ENCODE measurements at regions not wholly inside any gene's neighbourhood (a gene's known extent, or its start where the extent isn't known, plus 50 kb on each side); places are given as distances from the start of the nearest gene placed in this dataset.

GRCh38 chr1:73537400-73537799 lies 660.6 kb downstream of the LRRIQ3 start:
- no peak overlapping the region for H3K4me3 ChIP-seq (ENCODE audit: low read depth, low read length)
- no peaks in the 10 kb centered on the region for H3K27me3 ChIP-seq (ENCODE audit: control insufficient read depth, insufficient read depth, low read length)
- H3K36me3 ChIP-seq (ENCODE audit: control insufficient read depth, insufficient read depth, low read length), result no peaks in the 10 kb centered on the region
- TF ChIP-seq, protein P1, sequence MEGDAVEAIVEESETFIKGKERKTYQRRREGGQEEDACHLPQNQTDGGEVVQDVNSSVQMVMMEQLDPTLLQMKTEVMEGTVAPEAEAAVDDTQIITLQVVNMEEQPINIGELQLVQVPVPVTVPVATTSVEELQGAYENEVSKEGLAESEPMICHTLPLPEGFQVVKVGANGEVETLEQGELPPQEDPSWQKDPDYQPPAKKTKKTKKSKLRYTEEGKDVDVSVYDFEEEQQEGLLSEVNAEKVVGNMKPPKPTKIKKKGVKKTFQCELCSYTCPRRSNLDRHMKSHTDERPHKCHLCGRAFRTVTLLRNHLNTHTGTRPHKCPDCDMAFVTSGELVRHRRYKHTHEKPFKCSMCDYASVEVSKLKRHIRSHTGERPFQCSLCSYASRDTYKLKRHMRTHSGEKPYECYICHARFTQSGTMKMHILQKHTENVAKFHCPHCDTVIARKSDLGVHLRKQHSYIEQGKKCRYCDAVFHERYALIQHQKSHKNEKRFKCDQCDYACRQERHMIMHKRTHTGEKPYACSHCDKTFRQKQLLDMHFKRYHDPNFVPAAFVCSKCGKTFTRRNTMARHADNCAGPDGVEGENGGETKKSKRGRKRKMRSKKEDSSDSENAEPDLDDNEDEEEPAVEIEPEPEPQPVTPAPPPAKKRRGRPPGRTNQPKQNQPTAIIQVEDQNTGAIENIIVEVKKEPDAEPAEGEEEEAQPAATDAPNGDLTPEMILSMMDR (IDR thresholded peaks at IDR 0.05; ENCODE audit: insufficient read depth, low read length, severe bottlenecking), result no peak
- FAIRE-seq (no peak), DNase-seq (ENCODE audit: low read depth) (no peak)

DNA sequence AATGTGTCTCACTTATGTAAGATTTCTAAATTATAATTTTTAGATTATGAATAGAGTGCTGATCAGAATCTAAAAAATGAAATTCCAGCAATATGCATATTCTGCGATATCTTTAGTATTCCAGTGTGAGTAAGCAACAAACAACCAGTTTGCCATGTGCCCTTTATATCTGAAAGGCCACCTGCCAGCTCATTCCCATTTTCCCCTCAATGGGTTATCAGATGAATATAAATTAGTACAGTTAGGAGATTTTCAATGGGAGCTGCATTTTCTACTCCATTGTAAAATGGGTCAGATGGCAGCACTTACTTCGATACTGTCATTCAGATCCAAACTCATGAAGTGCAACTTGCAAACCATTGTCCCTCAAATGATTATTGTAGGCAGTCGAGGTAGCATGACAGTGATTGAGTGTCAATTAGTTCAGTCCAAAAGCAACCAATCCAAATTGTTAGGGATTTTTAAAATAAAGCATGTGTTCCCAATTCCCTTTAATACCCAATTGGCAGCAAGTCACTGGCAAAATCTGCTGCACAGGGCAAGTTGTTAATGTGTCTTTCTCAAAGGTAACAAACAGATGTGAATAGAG lies 680.3 kb downstream of the LRRIQ3 start:
- H3K27me3 ChIP-seq (ENCODE audit: control insufficient read depth, insufficient read depth, low read length), result no peaks in the 10 kb centered on the region
- H3K4me3 ChIP-seq (ENCODE audit: low read depth, low read length), result no peak overlapping the region
- TF ChIP-seq, protein P1 (IDR thresholded peaks at IDR 0.05; ENCODE audit: insufficient read depth, low read length, severe bottlenecking), result no peak
- no peaks in the 10 kb centered on the region for H3K36me3 ChIP-seq (ENCODE audit: control insufficient read depth, insufficient read depth, low read length)
- DNase-seq (ENCODE audit: low read depth), result no peak
- FAIRE-seq, result no peak

- DNase-seq (ENCODE audit: low read depth) (no peak), FAIRE-seq (no peak)
- TF ChIP-seq, protein P1 (IDR thresholded peaks at IDR 0.05; ENCODE audit: insufficient read depth, low read length, severe bottlenecking), result no peak
- H3K4me3 ChIP-seq (ENCODE audit: low read depth, low read length), result no peak overlapping the region
- no peaks in the 10 kb centered on the region for H3K36me3 ChIP-seq (ENCODE audit: control insufficient read depth, insufficient read depth, low read length)
- no peaks in the 10 kb centered on the region for H3K27me3 ChIP-seq (ENCODE audit: control insufficient read depth, insufficient read depth, low read length)
Observed at GRCh38 chr1:73516451-73516850, 681.5 kb downstream of the LRRIQ3 start.

DNA sequence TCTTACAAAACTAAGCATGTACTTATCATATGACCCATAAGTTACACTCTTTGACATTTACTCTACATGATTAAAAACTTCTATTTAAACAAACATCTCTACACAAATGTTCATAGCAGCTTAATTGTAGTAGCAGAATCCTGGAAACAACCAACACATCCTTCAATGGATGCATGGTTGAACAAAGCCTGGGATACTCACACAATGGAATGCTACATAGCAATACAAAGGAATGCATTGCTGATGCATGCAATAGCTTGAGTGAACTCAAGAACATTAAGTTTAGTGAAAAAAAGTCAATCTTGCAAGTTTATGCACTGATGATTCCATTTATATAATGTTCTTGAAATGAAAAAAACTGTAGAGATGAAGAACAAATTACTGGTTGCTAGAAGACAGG lies 686.9 kb downstream of the LRRIQ3 start:
- Histone ChIP-seq H3K4me3 (ENCODE audit: low read depth, low read length) (no peak overlapping the region), H3K36me3 (ENCODE audit: control insufficient read depth, insufficient read depth, low read length) (no peaks in the 10 kb centered on the region), H3K27me3 (ENCODE audit: control insufficient read depth, insufficient read depth, low read length) (no peaks in the 10 kb centered on the region)
- no peak for DNase-seq (ENCODE audit: low read depth)
- no peak for FAIRE-seq
- TF ChIP-seq, protein P1 (IDR thresholded peaks at IDR 0.05; ENCODE audit: insufficient read depth, low read length, severe bottlenecking), result no peak

DNA sequence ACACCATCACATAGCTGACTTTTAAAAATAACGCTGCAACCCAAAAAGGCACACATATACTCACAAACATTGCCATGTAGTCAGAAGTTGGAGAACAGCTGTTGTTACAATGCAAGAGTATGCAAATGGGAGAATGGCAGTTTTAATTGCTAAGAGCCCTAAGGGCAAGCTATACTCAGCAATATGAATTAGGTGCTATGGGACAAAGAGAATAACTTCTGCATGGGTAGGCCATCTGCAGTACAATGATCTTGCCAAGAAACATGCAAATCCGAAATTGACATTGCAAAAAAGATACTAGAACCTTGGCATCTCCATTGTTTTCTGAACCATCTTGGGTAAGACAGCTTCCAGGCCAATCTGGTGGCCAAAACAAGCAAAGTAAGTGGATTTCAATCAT lies 697.8 kb downstream of the LRRIQ3 start:
- DNase-seq (ENCODE audit: low read depth) (no peak), FAIRE-seq (no peak)
- TF ChIP-seq, protein P1 (IDR thresholded peaks at IDR 0.05; ENCODE audit: insufficient read depth, low read length, severe bottlenecking), result no peak
- H3K27me3 ChIP-seq (ENCODE audit: control insufficient read depth, insufficient read depth, low read length), result no peaks in the 10 kb centered on the region
- no peak overlapping the region for H3K4me3 ChIP-seq (ENCODE audit: low read depth, low read length)
- no peaks in the 10 kb centered on the region for H3K36me3 ChIP-seq (ENCODE audit: control insufficient read depth, insufficient read depth, low read length)

- TF ChIP-seq, protein P1 (IDR thresholded peaks at IDR 0.05; ENCODE audit: insufficient read depth, low read length, severe bottlenecking), result no peak
- Histone ChIP-seq H3K4me3 (ENCODE audit: low read depth, low read length) (no peak overlapping the region), H3K36me3 (ENCODE audit: control insufficient read depth, insufficient read depth, low read length) (no peaks in the 10 kb centered on the region), H3K27me3 (ENCODE audit: control insufficient read depth, insufficient read depth, low read length) (no peaks in the 10 kb centered on the region)
- FAIRE-seq, result no peak
- no peak for DNase-seq (ENCODE audit: low read depth)
Observed at GRCh38 chr1:73499671-73500070, 698.3 kb downstream of the LRRIQ3 start.
